A549 (cell line): ENCODE measurements at regions not wholly inside any gene's neighbourhood (a gene's known extent, or its start where the extent isn't known, plus 50 kb on each side); places are given as distances from the start of the nearest gene placed in this dataset.

Experiments
- BHLHE40 ChIP-seq: IDR thresholded peaks from 2 replicates; pipeline ENCODE4 v1.6.1; 2012; ENCODE audit warnings: low read depth, low read length, inconsistent platforms
- CEBPB ChIP-seq, 2 experiments: fragments of >200 bp in 1 of 2; sonication (Bioruptor Twin) in 1 of 2; formaldehyde crosslinking in 1 of 2; IDR thresholded peaks; 2 replicates each; pipeline ENCODE4 v1.6.1; 2012 to 2016
- EP300 ChIP-seq, 2 experiments: fragments of >200 bp; sonication (Bioruptor Twin); formaldehyde crosslinking; IDR thresholded peaks; 2 replicates in 1 of 2; 3 replicates in 1 of 2; pipeline ENCODE4 v1.6.1; 2016 to 2017
- POLR2A ChIP-seq: IDR thresholded peaks from 2 replicates; pipeline ENCODE4 v1.6.1; 2012; ENCODE audit warnings: mild to moderate bottlenecking, low read length
- RAD21 ChIP-seq, 2 experiments: fragments of >200 bp in 1 of 2; sonication (Bioruptor Twin) in 1 of 2; formaldehyde crosslinking in 1 of 2; IDR thresholded peaks in 1 of 2; conservative IDR thresholded peaks in 1 of 2; 2 replicates in 1 of 2; 3 replicates in 1 of 2; pipeline ENCODE4 v1.6.1; 2012 to 2018; ENCODE audit warnings: inconsistent platforms in 1 of 2
- ZC3H11A ChIP-seq: fragments of 450-650 bp; IDR thresholded peaks from 2 replicates; pipeline ENCODE4 v1.6.1; 2014; ENCODE audit warnings: antibody characterized with exemption, mild to moderate bottlenecking
- TF ChIP-seq, protein P1 (sequence below): IDR thresholded peaks from 2 replicates; pipeline ENCODE4 v1.6.1; 2012
- TF ChIP-seq, protein P2 (sequence below): fragments of 200-600 bp; sonication (generic); IDR thresholded peaks from 2 replicates; pipeline ENCODE4 v1.6.1; 2016; ENCODE audit warnings: antibody characterized with exemption, mild to moderate bottlenecking, moderate library complexity
- TF ChIP-seq, protein P3 (sequence below): fragments of 150-350 bp; IDR thresholded peaks from 2 replicates; pipeline ENCODE4 v1.6.1; 2014; ENCODE audit warnings: low read depth, mild to moderate bottlenecking, low read length
- TF ChIP-seq, protein P4 (sequence below): fragments of >200 bp; sonication (Bioruptor Twin); formaldehyde crosslinking; IDR thresholded peaks from 3 replicates; pipeline ENCODE4 v1.5.1; 2016

DNA sequence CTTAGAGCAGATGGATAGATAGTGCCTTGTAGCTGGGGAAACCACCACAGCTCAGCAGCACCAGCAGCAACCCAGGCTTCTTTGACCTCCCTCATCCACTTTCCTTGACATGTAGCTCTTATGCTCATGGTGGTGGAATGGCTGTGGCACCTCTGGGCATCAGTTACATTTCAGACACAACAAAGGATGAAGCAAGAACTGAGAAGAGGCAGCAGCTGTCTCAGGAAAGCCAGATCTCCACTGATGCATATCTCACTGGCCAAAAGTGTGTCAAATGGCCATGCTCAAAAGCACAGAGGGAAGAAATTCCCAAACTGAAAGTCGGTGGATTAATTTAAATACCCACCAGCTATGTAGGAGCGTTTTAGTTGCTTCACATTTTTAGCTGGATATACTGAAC, 671.4 kb upstream of the SALL1 start:
- TF ChIP-seq EP300 (IDR thresholded peaks at IDR 0.05) (no peak), ZC3H11A (no peak), BHLHE40 (no peak), RAD21 (conservative IDR thresholded peaks at IDR 0.05 in 1 of 2, IDR thresholded peaks at IDR 0.05 in 1 of 2) (no peak), CEBPB (IDR thresholded peaks at IDR 0.05) (no peak), POLR2A (no peak)
- TF ChIP-seq, protein P1, sequence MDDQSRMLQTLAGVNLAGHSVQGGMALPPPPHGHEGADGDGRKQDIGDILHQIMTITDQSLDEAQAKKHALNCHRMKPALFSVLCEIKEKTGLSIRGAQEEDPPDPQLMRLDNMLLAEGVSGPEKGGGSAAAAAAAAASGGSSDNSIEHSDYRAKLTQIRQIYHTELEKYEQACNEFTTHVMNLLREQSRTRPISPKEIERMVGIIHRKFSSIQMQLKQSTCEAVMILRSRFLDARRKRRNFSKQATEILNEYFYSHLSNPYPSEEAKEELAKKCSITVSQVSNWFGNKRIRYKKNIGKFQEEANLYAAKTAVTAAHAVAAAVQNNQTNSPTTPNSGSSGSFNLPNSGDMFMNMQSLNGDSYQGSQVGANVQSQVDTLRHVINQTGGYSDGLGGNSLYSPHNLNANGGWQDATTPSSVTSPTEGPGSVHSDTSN = no peak
- TF ChIP-seq, protein P2, sequence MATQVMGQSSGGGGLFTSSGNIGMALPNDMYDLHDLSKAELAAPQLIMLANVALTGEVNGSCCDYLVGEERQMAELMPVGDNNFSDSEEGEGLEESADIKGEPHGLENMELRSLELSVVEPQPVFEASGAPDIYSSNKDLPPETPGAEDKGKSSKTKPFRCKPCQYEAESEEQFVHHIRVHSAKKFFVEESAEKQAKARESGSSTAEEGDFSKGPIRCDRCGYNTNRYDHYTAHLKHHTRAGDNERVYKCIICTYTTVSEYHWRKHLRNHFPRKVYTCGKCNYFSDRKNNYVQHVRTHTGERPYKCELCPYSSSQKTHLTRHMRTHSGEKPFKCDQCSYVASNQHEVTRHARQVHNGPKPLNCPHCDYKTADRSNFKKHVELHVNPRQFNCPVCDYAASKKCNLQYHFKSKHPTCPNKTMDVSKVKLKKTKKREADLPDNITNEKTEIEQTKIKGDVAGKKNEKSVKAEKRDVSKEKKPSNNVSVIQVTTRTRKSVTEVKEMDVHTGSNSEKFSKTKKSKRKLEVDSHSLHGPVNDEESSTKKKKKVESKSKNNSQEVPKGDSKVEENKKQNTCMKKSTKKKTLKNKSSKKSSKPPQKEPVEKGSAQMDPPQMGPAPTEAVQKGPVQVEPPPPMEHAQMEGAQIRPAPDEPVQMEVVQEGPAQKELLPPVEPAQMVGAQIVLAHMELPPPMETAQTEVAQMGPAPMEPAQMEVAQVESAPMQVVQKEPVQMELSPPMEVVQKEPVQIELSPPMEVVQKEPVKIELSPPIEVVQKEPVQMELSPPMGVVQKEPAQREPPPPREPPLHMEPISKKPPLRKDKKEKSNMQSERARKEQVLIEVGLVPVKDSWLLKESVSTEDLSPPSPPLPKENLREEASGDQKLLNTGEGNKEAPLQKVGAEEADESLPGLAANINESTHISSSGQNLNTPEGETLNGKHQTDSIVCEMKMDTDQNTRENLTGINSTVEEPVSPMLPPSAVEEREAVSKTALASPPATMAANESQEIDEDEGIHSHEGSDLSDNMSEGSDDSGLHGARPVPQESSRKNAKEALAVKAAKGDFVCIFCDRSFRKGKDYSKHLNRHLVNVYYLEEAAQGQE = no peak
- TF ChIP-seq, protein P3, sequence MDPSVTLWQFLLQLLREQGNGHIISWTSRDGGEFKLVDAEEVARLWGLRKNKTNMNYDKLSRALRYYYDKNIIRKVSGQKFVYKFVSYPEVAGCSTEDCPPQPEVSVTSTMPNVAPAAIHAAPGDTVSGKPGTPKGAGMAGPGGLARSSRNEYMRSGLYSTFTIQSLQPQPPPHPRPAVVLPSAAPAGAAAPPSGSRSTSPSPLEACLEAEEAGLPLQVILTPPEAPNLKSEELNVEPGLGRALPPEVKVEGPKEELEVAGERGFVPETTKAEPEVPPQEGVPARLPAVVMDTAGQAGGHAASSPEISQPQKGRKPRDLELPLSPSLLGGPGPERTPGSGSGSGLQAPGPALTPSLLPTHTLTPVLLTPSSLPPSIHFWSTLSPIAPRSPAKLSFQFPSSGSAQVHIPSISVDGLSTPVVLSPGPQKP = no peak
- TF ChIP-seq, protein P4, sequence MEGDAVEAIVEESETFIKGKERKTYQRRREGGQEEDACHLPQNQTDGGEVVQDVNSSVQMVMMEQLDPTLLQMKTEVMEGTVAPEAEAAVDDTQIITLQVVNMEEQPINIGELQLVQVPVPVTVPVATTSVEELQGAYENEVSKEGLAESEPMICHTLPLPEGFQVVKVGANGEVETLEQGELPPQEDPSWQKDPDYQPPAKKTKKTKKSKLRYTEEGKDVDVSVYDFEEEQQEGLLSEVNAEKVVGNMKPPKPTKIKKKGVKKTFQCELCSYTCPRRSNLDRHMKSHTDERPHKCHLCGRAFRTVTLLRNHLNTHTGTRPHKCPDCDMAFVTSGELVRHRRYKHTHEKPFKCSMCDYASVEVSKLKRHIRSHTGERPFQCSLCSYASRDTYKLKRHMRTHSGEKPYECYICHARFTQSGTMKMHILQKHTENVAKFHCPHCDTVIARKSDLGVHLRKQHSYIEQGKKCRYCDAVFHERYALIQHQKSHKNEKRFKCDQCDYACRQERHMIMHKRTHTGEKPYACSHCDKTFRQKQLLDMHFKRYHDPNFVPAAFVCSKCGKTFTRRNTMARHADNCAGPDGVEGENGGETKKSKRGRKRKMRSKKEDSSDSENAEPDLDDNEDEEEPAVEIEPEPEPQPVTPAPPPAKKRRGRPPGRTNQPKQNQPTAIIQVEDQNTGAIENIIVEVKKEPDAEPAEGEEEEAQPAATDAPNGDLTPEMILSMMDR = no peak
